ENCODE measurements at regions not wholly inside any gene's neighbourhood (a gene's known extent, or its start where the extent isn't known, plus 50 kb on each side); places are given as distances from the start of the nearest gene placed in this dataset.

DNA sequence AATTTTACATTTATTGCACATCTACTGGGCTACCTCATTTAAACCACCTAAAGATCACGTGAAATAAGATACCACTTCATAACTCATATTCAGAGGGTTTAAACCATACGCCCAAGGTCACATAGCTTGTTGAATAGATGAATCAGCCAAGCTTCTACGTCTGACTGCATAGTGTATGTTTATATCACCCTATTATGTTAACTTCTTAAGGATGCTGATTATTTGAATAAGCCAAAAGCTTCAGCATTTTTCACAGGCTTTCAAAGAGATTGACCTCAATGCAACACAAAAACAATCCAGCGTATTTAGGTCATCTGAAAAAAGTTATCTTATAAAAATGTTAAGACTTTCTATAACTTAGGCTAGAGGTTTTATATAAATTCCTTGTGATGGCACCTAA, 373.8 kb downstream of the TGFB2 start:
- H3K9me3 ChIP-seq (ENCODE audit: low read length): no peaks in the 10 kb centered on the region
- CTCF ChIA-PET: no interaction called here
- ATAC-seq: no peak
- no peak overlapping the region for H3K4me3 ChIP-seq (ENCODE audit: low read length)
- H2AFZ ChIP-seq (ENCODE audit: low read length): no peak overlapping the region
- H3K4me1 ChIP-seq (ENCODE audit: insufficient read depth, low read length): no peaks in the 10 kb centered on the region
- H3K27ac ChIP-seq (ENCODE audit: low read length): no peak overlapping the region
- BruUV-seq (replicated peaks): no TSS peak
- intact Hi-C loops (cut with micrococcal nuclease): no loop called here
- no peak overlapping the region for H3K9ac ChIP-seq (ENCODE audit: low read length)
- DNase-seq: no peak
- no peaks in the 10 kb centered on the region for H3K27me3 ChIP-seq (ENCODE audit: low read length)
- H3K79me2 ChIP-seq (ENCODE audit: low read length): no peaks in the 10 kb centered on the region
- no peaks in the 10 kb centered on the region for H3K36me3 ChIP-seq (ENCODE audit: low read depth, low read length)
- no peak for TF ChIP-seq EZH2phosphoT487 (IDR thresholded peaks at IDR 0.05; ENCODE audit: borderline replicate concordance, low read length)
- TF ChIP-seq EZH2 (IDR thresholded peaks at IDR 0.05; ENCODE audit: low read length, unreplicated experiment): no peak
- TF ChIP-seq, protein P1, sequence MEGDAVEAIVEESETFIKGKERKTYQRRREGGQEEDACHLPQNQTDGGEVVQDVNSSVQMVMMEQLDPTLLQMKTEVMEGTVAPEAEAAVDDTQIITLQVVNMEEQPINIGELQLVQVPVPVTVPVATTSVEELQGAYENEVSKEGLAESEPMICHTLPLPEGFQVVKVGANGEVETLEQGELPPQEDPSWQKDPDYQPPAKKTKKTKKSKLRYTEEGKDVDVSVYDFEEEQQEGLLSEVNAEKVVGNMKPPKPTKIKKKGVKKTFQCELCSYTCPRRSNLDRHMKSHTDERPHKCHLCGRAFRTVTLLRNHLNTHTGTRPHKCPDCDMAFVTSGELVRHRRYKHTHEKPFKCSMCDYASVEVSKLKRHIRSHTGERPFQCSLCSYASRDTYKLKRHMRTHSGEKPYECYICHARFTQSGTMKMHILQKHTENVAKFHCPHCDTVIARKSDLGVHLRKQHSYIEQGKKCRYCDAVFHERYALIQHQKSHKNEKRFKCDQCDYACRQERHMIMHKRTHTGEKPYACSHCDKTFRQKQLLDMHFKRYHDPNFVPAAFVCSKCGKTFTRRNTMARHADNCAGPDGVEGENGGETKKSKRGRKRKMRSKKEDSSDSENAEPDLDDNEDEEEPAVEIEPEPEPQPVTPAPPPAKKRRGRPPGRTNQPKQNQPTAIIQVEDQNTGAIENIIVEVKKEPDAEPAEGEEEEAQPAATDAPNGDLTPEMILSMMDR (conservative IDR thresholded peaks at IDR 0.05; ENCODE audit: low read depth, low read length): no peak
- H3F3A ChIP-seq (ENCODE audit: low read length, unreplicated experiment): no peaks in the 10 kb centered on the region
- no peak overlapping the region for H3K4me2 ChIP-seq (ENCODE audit: low read length)
- no peaks in the 10 kb centered on the region for H4K20me1 ChIP-seq (ENCODE audit: low read length)
- H3K9me2 ChIP-seq (replicated peaks; ENCODE audit: low read length): no peaks in the 10 kb centered on the region
- POLR2A ChIA-PET (ENCODE audit: unreplicated experiment): no interaction called here

DNA sequence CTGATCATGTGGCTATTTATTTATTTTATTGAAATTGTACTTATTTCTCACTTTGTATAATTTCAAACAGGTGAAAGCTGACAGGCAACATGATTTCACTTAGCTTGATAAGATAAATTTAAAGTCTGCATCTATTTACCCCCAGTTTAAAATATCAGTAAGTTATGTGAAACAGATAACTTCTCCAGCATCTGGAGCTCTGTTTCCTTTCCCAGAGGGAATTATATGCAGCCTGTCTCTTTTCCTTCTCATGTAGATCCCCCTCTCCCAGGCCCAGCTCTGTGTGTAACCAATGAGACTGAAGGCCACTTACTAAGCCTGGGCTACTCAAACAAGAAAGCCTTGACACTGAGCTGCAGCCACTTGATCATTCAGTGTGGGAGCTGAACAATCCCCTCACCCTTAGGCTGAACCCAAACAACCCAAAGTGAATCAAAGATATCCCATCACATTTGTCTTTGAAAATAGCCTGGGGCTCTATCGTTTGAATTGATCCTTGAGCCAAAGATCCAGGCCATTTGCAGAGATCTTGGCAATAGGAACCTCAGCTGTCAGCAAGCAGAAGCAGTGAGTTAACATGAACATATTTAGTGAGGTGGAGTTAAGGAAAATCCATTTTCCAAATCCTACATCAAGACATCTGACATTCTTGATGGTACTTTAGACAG, 383.9 kb downstream of the TGFB2 start:
- POLR2A ChIA-PET (ENCODE audit: unreplicated experiment): no interaction called here
- CTCF ChIA-PET: no interaction called here
- intact Hi-C loops (cut with micrococcal nuclease): no loop called here

More for the DNA sequence above, 383.9 kb downstream of the TGFB2 start:
- H3K9ac ChIP-seq (ENCODE audit: low read length): no peak overlapping the region
- H3K36me3 ChIP-seq (ENCODE audit: low read depth, low read length): no peaks in the 10 kb centered on the region
- no peaks in the 10 kb centered on the region for H4K20me1 ChIP-seq (ENCODE audit: low read length)
- ATAC-seq (no peak), DNase-seq (no peak)
- BruUV-seq (replicated peaks): no TSS peak
- no peak overlapping the region for H2AFZ ChIP-seq (ENCODE audit: low read length)
- H3K9me2 ChIP-seq (replicated peaks; ENCODE audit: low read length): no peaks in the 10 kb centered on the region
- TF ChIP-seq EZH2 (IDR thresholded peaks at IDR 0.05; ENCODE audit: low read length, unreplicated experiment) (no peak), EZH2phosphoT487 (IDR thresholded peaks at IDR 0.05; ENCODE audit: borderline replicate concordance, low read length) (no peak)
- TF ChIP-seq, protein P1 (conservative IDR thresholded peaks at IDR 0.05; ENCODE audit: low read depth, low read length): no peak
- no peak overlapping the region for H3K4me2 ChIP-seq (ENCODE audit: low read length)
- no peaks in the 10 kb centered on the region for H3K79me2 ChIP-seq (ENCODE audit: low read length)
- no peak overlapping the region for H3K27ac ChIP-seq (ENCODE audit: low read length)
- no peaks in the 10 kb centered on the region for H3F3A ChIP-seq (ENCODE audit: low read length, unreplicated experiment)
- no peaks in the 10 kb centered on the region for H3K27me3 ChIP-seq (ENCODE audit: low read length)
- H3K4me1 ChIP-seq (ENCODE audit: insufficient read depth, low read length): no peaks in the 10 kb centered on the region
- no peaks in the 10 kb centered on the region for H3K9me3 ChIP-seq (ENCODE audit: low read length)
- no peak overlapping the region for H3K4me3 ChIP-seq (ENCODE audit: low read length)
